Naive thymus-derived CD8-positive, alpha-beta T cell (primary cell): ENCODE measurements at regions not wholly inside any gene's neighbourhood (a gene's known extent, or its start where the extent isn't known, plus 50 kb on each side); places are given as distances from the start of the nearest gene placed in this dataset.

Experiments used
- ATAC-seq, 2 donors: fragments of 150-1000 bp; cut with Tn5 transposase in 1 of 2; sonication (Bioruptor Pico), chemical (Tn5 transposase) in 1 of 2; 1 replicate in 1 of 2; 2 replicates in 1 of 2; pipeline ENCODE4 v1.10.0; 2021; ENCODE audit warnings: mild to moderate bottlenecking in 2 of 2, moderate library complexity in 2 of 2
- POLR2A ChIA-PET: fragments of 350-600 bp; sonication (Branson Sonifier 250); formaldehyde crosslinking; loops from one replicate; lab custom pipeline; 2021; ENCODE audit warnings: antibody characterized with exemption; lab: Charles Lee
- DNase-seq, 10 donors: peaks; one replicate each; pipeline versions ENCODE4 v3.0.0 to v3.0.0-alpha.2; 2020 to 2022
- H3K27ac Mint-ChIP-seq, 10 donors: one replicate each; pipeline ENCODE4 v1.8.0; 2020 to 2022; ENCODE audit warnings: mild to moderate bottlenecking in 10 of 10, mixed read lengths in 10 of 10, moderate library complexity in 4 of 10, inconsistent platforms in 1 of 10
- H3K27me3 Mint-ChIP-seq, 5 donors: one replicate each; pipeline ENCODE4 v1.8.0; 2021 to 2022; ENCODE audit warnings: mixed read lengths in 5 of 5
- H3K36me3 Mint-ChIP-seq, 3 donors: one replicate each; pipeline ENCODE4 v1.8.0; 2020 to 2022; ENCODE audit warnings: mixed read lengths in 3 of 3, mild to moderate bottlenecking in 2 of 3, inconsistent platforms in 1 of 3
- H3K4me1 Mint-ChIP-seq, 4 donors: one replicate each; pipeline ENCODE4 v1.8.0; 2021 to 2022; ENCODE audit warnings: mixed read lengths in 4 of 4
- H3K4me3 Mint-ChIP-seq, 10 donors: one replicate each; pipeline ENCODE4 v1.8.0; 2020 to 2022; ENCODE audit warnings: mild to moderate bottlenecking in 10 of 10, mixed read lengths in 10 of 10, moderate library complexity in 6 of 10, inconsistent platforms in 1 of 10
- H3K9me3 Mint-ChIP-seq, 9 donors: one replicate each; pipeline ENCODE4 v1.8.0; 2020 to 2022; ENCODE audit warnings: mixed read lengths in 9 of 9, mild to moderate bottlenecking in 3 of 9, inconsistent platforms in 1 of 9, moderate library complexity in 1 of 9

DNA sequence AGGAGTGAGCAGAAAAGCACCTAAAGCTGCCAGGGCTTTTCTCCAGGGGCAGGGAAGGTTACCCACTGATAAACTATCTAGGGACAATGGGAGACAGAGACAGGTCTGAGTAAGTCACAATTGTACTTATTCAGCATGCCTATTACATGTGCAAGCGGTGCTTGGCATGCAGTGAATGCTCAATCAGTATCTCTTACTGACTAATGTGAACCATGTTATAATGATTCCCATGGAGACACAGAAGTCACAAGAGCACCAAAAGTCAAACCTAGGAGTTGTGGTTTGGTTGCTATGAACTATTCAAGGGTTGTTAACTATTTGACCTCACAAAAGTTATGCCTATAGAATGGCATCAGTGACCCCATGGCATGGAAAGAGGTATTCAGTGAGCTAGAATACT lies 50.0 kb upstream of the RASGRP1 start:
- no peaks in the 10 kb centered on the region for H3K36me3 Mint-ChIP-seq
- no peak overlapping the region for H3K27ac Mint-ChIP-seq
- no peaks in the 10 kb centered on the region for H3K27me3 Mint-ChIP-seq
- POLR2A ChIA-PET, result interaction anchor here (0.6 kb wide), 1 partner anchor 47 kb away, joined by 3 read pairs; no protein-coding TSS in a partner anchor
- peaks cover 0 to 4% (median 0%) of the 10 kb centered on the region in 9 donors for H3K9me3 Mint-ChIP-seq
- H3K4me1 Mint-ChIP-seq, result peaks cover 30 to 48% (median 45%) of the 10 kb centered on the region in 4 donors
- H3K4me3 Mint-ChIP-seq, result no peak overlapping the region
- ATAC-seq (no peak), DNase-seq (no peak)

DNA sequence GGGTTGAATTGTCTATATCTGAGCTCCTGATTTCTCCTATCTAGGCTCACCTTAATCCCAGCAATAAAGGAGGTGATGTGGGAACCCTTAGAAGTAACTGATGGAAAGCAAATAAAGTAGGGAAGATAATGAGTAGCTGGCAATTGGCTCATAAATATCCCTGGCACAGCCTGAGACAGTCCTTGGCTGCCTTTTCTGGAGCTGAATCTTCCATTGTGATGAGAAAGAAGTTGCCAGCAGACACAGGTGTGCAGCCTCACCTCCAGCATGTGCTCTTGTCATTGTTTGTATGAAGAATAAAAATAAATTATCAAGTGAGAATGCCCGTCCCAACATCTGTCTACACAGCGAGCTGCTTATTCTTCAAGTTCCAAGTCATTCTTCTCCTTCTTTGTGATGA lies 53.2 kb upstream of the RASGRP1 start:
- Mint-ChIP-seq H3K27ac (peak overlapping the region in 2 of 10 donors; percentile 71 to 73), H3K9me3 (no peaks in the 10 kb centered on the region), H3K4me1 (peaks cover 19 to 42% (median 32%) of the 10 kb centered on the region in 4 donors), H3K4me3 (no peak overlapping the region), H3K36me3 (no peaks in the 10 kb centered on the region), H3K27me3 (no peaks in the 10 kb centered on the region)
- no peak for DNase-seq
- POLR2A ChIA-PET, result interaction anchor here (1.0 to 3.0 kb wide), 5 partner anchors 9 to 41 kb away, joined by 3 to 11 read pairs (median 4); no protein-coding TSS in a partner anchor
- ATAC-seq, result no peak

GRCh38 chr15:38618242-38618955 lies 53.8 kb upstream of the RASGRP1 start:
- POLR2A ChIA-PET, result interaction anchor here (1.0 to 3.0 kb wide), 4 partner anchors 9 to 33 kb away, joined by 3 to 11 read pairs (median 4); no protein-coding TSS in a partner anchor
- Mint-ChIP-seq H3K27ac (peak overlapping the region in 1 of 10 donors; percentile 73), H3K27me3 (no peaks in the 10 kb centered on the region), H3K4me3 (no peak overlapping the region), H3K36me3 (no peaks in the 10 kb centered on the region), H3K4me1 (peaks cover 13 to 38% (median 29%) of the 10 kb centered on the region in 4 donors), H3K9me3 (no peaks in the 10 kb centered on the region)
- ATAC-seq, result no peak
- DNase-seq, result no peak

GRCh38 chr15:38620098-38620497 lies 55.5 kb upstream of the RASGRP1 start:
- POLR2A ChIA-PET, result interaction anchor here (0.6 to 1.0 kb wide), 3 partner anchors 9 to 31 kb away, joined by 3 read pairs; no protein-coding TSS in a partner anchor
- H3K4me3 Mint-ChIP-seq, result no peak overlapping the region
- DNase-seq (no peak), ATAC-seq (no peak)
- H3K9me3 Mint-ChIP-seq, result no peaks in the 10 kb centered on the region
- H3K27me3 Mint-ChIP-seq, result no peaks in the 10 kb centered on the region
- peak overlapping the region in 3 of 10 donors; percentile 23 to 76 (median 43) for H3K27ac Mint-ChIP-seq
- H3K4me1 Mint-ChIP-seq, result peaks cover 11 to 35% (median 24%) of the 10 kb centered on the region in 4 donors
- H3K36me3 Mint-ChIP-seq, result no peaks in the 10 kb centered on the region

DNA sequence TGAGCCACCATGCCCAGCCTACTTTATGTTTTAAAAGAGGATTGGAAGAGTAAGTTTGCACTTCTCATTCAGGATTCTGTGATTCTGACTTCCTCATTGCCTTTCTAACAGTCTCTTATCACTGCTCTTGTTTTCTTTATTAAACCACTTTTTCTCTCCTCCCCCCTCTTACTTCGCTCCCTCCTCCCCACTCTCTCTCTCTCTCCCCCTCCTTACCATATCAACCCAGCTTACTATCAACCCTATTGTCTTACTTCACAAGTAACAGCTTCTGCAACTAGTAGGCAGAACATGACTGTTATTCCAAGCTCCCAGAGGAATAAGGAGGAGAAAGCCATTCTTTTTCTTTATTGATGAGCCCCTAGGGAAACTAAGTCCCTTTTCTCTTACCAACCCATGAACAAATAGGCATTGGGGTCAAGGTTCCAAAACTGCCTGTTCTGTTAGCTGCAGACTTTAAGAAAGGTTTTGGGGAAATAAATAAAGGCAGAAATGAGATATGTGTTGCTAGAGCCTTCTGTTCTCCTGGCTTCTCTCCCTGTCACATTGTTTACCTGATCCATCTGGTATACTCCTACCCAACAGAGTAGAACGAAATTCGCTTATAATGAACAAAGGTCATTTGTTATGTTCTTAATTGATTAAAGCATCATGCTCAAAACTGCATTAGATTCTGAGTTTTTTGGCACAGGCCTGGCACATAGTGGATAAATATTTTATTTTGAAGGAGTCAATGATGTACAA lies 56.4 kb upstream of the RASGRP1 start:
- ATAC-seq, result no peak
- Mint-ChIP-seq H3K27me3 (no peaks in the 10 kb centered on the region), H3K4me1 (peaks cover 11 to 38% (median 25%) of the 10 kb centered on the region in 4 donors), H3K9me3 (no peaks in the 10 kb centered on the region), H3K4me3 (no peak overlapping the region), H3K27ac (peak overlapping the region in 4 of 10 donors; percentile 13 to 77 (median 33)), H3K36me3 (no peaks in the 10 kb centered on the region)
- DNase-seq, result no peak
- POLR2A ChIA-PET, result interaction anchor here (0.7 kb wide), 1 partner anchor 11 kb away, joined by 3 read pairs; no protein-coding TSS in a partner anchor

GRCh38 chr15:38622304-38622703 lies 57.7 kb upstream of the RASGRP1 start:
- Mint-ChIP-seq H3K27me3 (no peaks in the 10 kb centered on the region), H3K9me3 (no peaks in the 10 kb centered on the region), H3K4me1 (peaks cover 17 to 47% (median 37%) of the 10 kb centered on the region in 4 donors), H3K36me3 (no peaks in the 10 kb centered on the region), H3K4me3 (no peak overlapping the region), H3K27ac (no peak overlapping the region)
- DNase-seq, result no peak
- ATAC-seq, result no peak
- POLR2A ChIA-PET, result interaction anchor here (1.2 kb wide), 1 partner anchor 10 kb away, joined by 5 read pairs; no protein-coding TSS in a partner anchor

- DNase-seq (no peak), ATAC-seq (no peak)
- Mint-ChIP-seq H3K36me3 (no peaks in the 10 kb centered on the region), H3K4me1 (peaks cover 17 to 47% (median 37%) of the 10 kb centered on the region in 4 donors), H3K27me3 (no peaks in the 10 kb centered on the region), H3K27ac (peak overlapping the region in 1 of 10 donors; percentile 38), H3K4me3 (no peak overlapping the region), H3K9me3 (no peaks in the 10 kb centered on the region)
- POLR2A ChIA-PET, result interaction anchor here (1.2 kb wide), 1 partner anchor 9 kb away, joined by 5 read pairs; no protein-coding TSS in a partner anchor
These were observed 58.3 kb upstream of the RASGRP1 start for GRCh38 chr15:38622908-38623307.

DNA sequence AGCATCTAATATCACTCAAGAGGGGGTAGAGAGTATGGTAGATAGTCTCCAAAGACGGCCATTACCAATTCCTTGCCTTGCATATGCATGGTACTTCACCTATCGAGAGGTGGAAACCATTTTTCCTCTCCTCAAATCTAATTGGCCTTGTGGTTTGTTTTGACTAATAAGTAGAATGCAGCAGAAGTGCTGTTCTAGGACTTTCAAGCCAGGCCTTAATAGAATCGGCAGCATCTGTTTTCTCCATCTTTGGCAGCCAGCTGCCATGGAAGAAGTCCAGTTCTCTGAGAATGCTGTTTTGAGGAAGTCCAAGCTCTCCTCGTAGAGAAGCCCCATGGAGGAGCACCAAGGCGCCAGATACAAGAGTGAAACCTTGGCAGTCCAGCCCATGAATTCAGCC lies 59.1 kb upstream of the RASGRP1 start:
- Mint-ChIP-seq H3K4me1 (peaks cover 19 to 47% (median 38%) of the 10 kb centered on the region in 4 donors), H3K4me3 (no peak overlapping the region), H3K27ac (peak overlapping the region in 2 of 10 donors; percentile 10 to 56), H3K36me3 (no peaks in the 10 kb centered on the region), H3K27me3 (no peaks in the 10 kb centered on the region), H3K9me3 (no peaks in the 10 kb centered on the region)
- POLR2A ChIA-PET, result interaction anchor here (0.8 to 1.6 kb wide), 2 partner anchors 13 to 29 kb away, joined by 3 to 4 read pairs; no protein-coding TSS in a partner anchor
- ATAC-seq, result no peak
- DNase-seq, result no peak

DNA sequence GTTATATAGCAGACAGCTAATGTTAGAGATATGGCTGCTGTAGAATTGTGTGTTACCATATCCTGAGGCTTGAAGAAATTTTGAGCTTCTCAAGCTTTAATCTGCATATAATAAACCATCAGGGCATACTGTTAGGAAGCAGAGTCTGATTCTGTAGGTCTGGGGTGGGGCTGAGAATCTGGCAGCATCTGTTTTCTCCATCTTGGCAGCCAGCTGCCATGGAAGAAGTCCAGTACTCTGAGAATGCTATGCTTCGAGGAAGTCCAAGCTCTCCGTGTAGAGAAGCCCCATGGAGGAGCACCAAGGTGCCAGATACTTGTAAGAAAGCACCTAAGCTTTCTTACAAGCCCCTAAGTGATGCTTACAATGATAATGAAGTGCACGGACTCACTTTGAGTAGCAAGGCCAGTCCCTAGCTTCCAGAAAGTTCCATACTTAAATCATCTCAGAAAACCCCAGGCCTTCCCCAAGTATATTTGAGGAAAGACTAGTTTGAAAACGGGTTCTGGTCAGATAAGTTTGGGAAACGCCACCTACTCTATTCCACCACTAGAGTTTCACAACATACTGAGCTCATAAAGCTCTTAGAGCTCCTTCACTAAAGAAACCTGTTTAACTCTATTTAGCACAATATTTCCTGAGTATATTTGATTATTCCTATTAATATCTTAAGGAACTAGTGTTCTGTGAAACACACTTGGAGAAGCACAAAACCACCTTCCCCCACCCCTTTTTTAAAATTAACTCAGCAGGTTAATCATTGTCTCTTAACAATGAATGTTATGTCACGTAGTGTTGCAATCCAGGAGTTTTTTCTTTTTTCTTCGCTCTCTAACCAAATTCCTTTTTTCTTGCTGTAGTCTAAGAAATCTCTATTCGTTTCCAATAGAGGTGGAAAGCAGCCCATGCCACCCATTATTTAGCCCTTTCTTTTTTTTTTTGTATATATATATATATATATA lies 59.9 kb upstream of the RASGRP1 start:
- POLR2A ChIA-PET, result interaction anchor here (0.8 to 1.6 kb wide), 2 partner anchors 12 to 29 kb away, joined by 3 to 4 read pairs; no protein-coding TSS in a partner anchor
- Mint-ChIP-seq H3K9me3 (no peaks in the 10 kb centered on the region), H3K27me3 (no peaks in the 10 kb centered on the region), H3K4me1 (peaks cover 20 to 48% (median 37%) of the 10 kb centered on the region in 4 donors), H3K4me3 (no peak overlapping the region), H3K27ac (no peak overlapping the region), H3K36me3 (no peaks in the 10 kb centered on the region)
- DNase-seq (no peak), ATAC-seq (no peak)

GRCh38 chr15:38625886-38626285 lies 61.3 kb upstream of the RASGRP1 start:
- Mint-ChIP-seq H3K9me3 (no peaks in the 10 kb centered on the region), H3K4me1 (peaks cover 15 to 39% (median 28%) of the 10 kb centered on the region in 4 donors), H3K27ac (peak overlapping the region in 3 of 10 donors; percentile 40 to 87 (median 82)), H3K4me3 (no peak overlapping the region), H3K36me3 (no peaks in the 10 kb centered on the region), H3K27me3 (no peaks in the 10 kb centered on the region)
- DNase-seq (no peak), ATAC-seq (no peak)
- POLR2A ChIA-PET, result interaction anchor here (1.0 to 1.9 kb wide), 7 partner anchors 11 to 61 kb away, joined by 3 to 5 read pairs (median 4); partner anchors contain the start of gene RASGRP1

DNA sequence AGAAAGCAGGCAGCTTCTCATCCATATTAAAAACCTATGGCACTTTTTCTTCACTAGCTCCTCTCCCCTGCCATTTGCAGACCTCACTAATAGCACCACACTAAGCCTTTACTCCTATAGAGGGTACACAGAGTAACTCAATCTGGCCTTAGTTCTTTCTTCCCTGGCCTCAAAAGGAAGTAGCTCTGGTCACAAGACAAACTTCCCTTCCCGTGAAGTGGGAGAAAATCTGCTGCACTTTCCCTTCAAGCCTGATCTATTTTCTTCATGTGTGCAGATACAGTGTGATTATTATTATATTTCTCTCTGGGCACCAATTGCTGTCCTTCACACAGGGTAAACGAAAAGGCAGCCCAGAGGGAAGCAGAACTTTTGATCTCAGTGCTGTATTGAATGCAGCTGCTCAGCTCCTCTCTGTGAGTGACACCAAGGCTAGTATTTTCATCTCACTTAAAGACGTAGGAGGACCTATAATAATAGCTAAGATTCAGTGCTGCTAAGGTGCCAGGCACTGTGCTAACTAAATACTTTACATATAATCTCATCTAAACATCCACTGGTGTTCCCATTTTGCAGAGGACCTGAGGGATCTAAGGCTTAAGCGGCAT lies 61.9 kb upstream of the RASGRP1 start:
- no peaks in the 10 kb centered on the region for H3K27me3 Mint-ChIP-seq
- H3K27ac Mint-ChIP-seq, result peak overlapping the region in 8 of 10 donors; percentile 2 to 87 (median 32)
- H3K4me3 Mint-ChIP-seq, result peak overlapping the region in 5 of 10 donors; percentile 15 to 56 (median 30)
- H3K36me3 Mint-ChIP-seq, result no peaks in the 10 kb centered on the region
- POLR2A ChIA-PET, result interaction anchor here (1.0 to 1.9 kb wide), 7 partner anchors 10 to 62 kb away, joined by 3 to 5 read pairs (median 4); partner anchors contain the start of gene RASGRP1
- DNase-seq (no peak), ATAC-seq (peak in 1 of 2 donors; percentile 27)
- no peaks in the 10 kb centered on the region for H3K9me3 Mint-ChIP-seq
- H3K4me1 Mint-ChIP-seq, result peaks cover 15 to 38% (median 30%) of the 10 kb centered on the region in 4 donors
